ENCODE measurements at regions not wholly inside any gene's neighbourhood (a gene's known extent, or its start where the extent isn't known, plus 50 kb on each side); places are given as distances from the start of the nearest gene placed in this dataset.

DNA sequence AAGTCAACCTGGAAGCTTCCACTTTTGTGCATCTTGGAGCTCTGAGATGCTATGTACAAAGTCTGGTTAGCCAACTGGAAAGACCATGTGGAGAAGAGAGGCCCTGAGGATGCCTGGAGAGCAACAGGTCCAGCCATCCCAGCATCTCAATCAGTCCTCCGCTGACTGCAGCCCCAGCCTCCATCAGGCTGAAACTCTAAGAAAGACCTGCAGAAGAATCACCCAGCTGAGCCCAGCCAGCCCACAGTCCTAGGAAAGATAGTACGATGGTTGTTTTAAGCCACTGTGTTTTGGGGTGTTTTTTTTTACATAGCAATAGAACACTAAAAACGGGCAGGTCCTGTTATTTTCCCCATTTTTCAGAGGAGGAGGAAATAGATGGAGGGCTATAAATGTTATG lies 84.0 kb downstream of the NCR2 start (continued):
- TF ChIP-seq SP1 (IDR thresholded peaks at IDR 0.05; ENCODE audit: low read depth) (no peak), POLR2A (IDR thresholded peaks at IDR 0.05; ENCODE audit: borderline replicate concordance, extremely low read depth, insufficient read depth, insufficient read length) (no peak), YY1 (IDR thresholded peaks at IDR 0.05; ENCODE audit: extremely low read depth, insufficient replicate concordance, low read depth, low read length) (no peak)

DNA sequence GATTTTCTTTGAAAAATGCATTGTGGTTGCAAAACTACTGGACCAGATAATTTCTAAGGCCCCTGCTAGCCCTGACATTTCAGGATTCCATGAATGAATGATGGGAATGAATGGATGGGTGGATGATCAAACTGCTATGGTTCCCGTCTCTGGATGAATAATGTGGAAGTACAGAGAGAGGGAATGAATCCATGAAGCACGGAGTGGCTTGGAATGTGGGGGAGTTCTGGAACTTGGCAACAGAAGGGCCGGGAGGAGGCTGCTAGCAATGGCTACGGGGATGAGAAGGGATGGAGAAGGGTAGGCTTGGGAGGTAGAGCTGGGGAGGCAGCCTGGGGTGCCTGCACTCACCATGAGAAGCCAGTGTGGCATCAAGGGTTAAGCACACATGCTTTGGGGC lies 84.8 kb downstream of the NCR2 start:
- Histone ChIP-seq H3K9me3 (ENCODE audit: control insufficient read depth in 1 of 2, insufficient read depth in 1 of 2, low read depth in 1 of 2, low read length in 2 of 2) (no peaks in the 10 kb centered on the region), H4K20me1 (ENCODE audit: insufficient read depth) (no peaks in the 10 kb centered on the region), H3K9ac (ENCODE audit: low read length) (no peak overlapping the region), H3K9me2 (ENCODE audit: insufficient read depth) (no peaks in the 10 kb centered on the region), H3K4me3 (replicated peaks in 1 of 2; ENCODE audit: low read depth in 1 of 2, low read length in 2 of 2) (no peak overlapping the region), H3K36me3 (ENCODE audit: control insufficient read depth in 1 of 2, insufficient read depth in 2 of 2, low read length in 2 of 2) (no peaks in the 10 kb centered on the region), H3K79me2 (ENCODE audit: insufficient read depth, low read length) (no peaks in the 10 kb centered on the region), H3K4me2 (ENCODE audit: low read length) (no peak overlapping the region), H3K27ac (ENCODE audit: low read depth, low read length) (no peak overlapping the region), H3K4me1 (ENCODE audit: control insufficient read depth in 1 of 2, insufficient read depth in 2 of 2, low read length in 2 of 2) (peaks cover 0 to 10% of the 10 kb centered on the region in 2 experiments; a peak in 3 of 4 replicates), H3K27me3 (ENCODE audit: insufficient read depth, low read length) (peaks cover 33% of the 10 kb centered on the region), H2AFZ (ENCODE audit: low read depth, low read length, poor library complexity, severe bottlenecking) (no peak overlapping the region)
- ChIA-PET POLR2A (no interaction called here), CTCF (no interaction called here), RAD21 (ENCODE audit: low non-redundant PET in 1 of 2, low total read pairs in 2 of 2, uncharacterized antibody in 2 of 2, unreplicated experiment in 2 of 2) (no interaction called here)
- no peak for DNase-seq (ENCODE audit: low read depth, low spot score)
- intact Hi-C loops (cut with micrococcal nuclease) = no loop called here
- no TSS peak for BruUV-seq (replicated peaks)
- ATAC-seq = no peak
- no peak for TF ChIP-seq SIN3A (IDR thresholded peaks at IDR 0.05; ENCODE audit: low read depth)
- TF ChIP-seq, protein P1, sequence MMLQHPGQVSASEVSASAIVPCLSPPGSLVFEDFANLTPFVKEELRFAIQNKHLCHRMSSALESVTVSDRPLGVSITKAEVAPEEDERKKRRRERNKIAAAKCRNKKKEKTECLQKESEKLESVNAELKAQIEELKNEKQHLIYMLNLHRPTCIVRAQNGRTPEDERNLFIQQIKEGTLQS (IDR thresholded peaks at IDR 0.05) = no peak
- no peak for TF ChIP-seq YY1 (IDR thresholded peaks at IDR 0.05; ENCODE audit: extremely low read depth, insufficient replicate concordance, low read depth, low read length)
- TF ChIP-seq JUND (IDR thresholded peaks at IDR 0.05) = no peak
- TF ChIP-seq, protein P2, sequence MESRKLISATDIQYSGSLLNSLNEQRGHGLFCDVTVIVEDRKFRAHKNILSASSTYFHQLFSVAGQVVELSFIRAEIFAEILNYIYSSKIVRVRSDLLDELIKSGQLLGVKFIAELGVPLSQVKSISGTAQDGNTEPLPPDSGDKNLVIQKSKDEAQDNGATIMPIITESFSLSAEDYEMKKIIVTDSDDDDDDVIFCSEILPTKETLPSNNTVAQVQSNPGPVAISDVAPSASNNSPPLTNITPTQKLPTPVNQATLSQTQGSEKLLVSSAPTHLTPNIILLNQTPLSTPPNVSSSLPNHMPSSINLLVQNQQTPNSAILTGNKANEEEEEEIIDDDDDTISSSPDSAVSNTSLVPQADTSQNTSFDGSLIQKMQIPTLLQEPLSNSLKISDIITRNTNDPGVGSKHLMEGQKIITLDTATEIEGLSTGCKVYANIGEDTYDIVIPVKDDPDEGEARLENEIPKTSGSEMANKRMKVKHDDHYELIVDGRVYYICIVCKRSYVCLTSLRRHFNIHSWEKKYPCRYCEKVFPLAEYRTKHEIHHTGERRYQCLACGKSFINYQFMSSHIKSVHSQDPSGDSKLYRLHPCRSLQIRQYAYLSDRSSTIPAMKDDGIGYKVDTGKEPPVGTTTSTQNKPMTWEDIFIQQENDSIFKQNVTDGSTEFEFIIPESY (IDR thresholded peaks at IDR 0.05; ENCODE audit: extremely low read depth, insufficient replicate concordance, low read length) = no peak
- no peak for TF ChIP-seq ELF1 (IDR thresholded peaks at IDR 0.05; ENCODE audit: borderline replicate concordance, low read depth)
- TF ChIP-seq RAD21 (IDR thresholded peaks at IDR 0.05; ENCODE audit: low read depth) = no peak
- TF ChIP-seq SRF (IDR thresholded peaks at IDR 0.05; ENCODE audit: low read depth) = no peak
- no peak for TF ChIP-seq FOSL1 (IDR thresholded peaks at IDR 0.05; ENCODE audit: low read depth)
- TF ChIP-seq EGR1 (IDR thresholded peaks at IDR 0.05; ENCODE audit: low read depth) = no peak

Measured in HCT116 (cell line).